A673 (cell line): ENCODE measurements at regions not wholly inside any gene's neighbourhood (a gene's known extent, or its start where the extent isn't known, plus 50 kb on each side); places are given as distances from the start of the nearest gene placed in this dataset.

ENCODE experiments used
- BruUV-seq: library from RNA; stranded (reverse); fragments of 400-500 nt; replicated peaks from 2 replicates; lab custom pipeline; 2021; lab: Mats Ljungman, UMichigan
- CTCF ChIA-PET: fragments of 300-600 bp; sonication (Branson Sonifier 250); formaldehyde crosslinking; loops from one replicate; lab custom pipeline; 2022; ENCODE audit warnings: antibody characterized with exemption; lab: Charles Lee
- POLR2A ChIA-PET: fragments of 300-600 bp; sonication (Branson Sonifier 250); formaldehyde crosslinking; loops from one replicate; lab custom pipeline; 2022; ENCODE audit warnings: antibody characterized with exemption; ENCODE audit not compliant: low non-redundant PET; lab: Charles Lee
- DNase-seq: peaks from one replicate; pipeline ENCODE4 v3.0.0-alpha.2; 2015; ENCODE audit warnings: low spot score
- H3K27ac ChIP-seq: fragments of 200-600 bp; sonication (generic); 2 replicates; pipeline ENCODE4 v1.5.1; 2016; ENCODE audit warnings: mixed run types, low read depth, mild to moderate bottlenecking, mixed read lengths, antibody characterized with exemption, low read length; ENCODE audit not compliant: poor library complexity, severe bottlenecking
- H3K27me3 ChIP-seq: fragments of 200-600 bp; sonication (generic); replicated peaks from 2 replicates; pipeline ENCODE4 v1.6.1; 2017; ENCODE audit warnings: mixed run types, low read depth, mild to moderate bottlenecking, mixed read lengths, antibody characterized with exemption, low read length; ENCODE audit not compliant: insufficient read depth, poor library complexity
- H3K36me3 ChIP-seq: fragments of 200-600 bp; sonication (generic); 2 replicates; pipeline ENCODE4 v1.6.1; 2016; ENCODE audit warnings: mixed run types, mild to moderate bottlenecking, mixed read lengths, antibody characterized with exemption, low read length; ENCODE audit not compliant: insufficient read depth, poor library complexity, severe bottlenecking
- H3K4me1 ChIP-seq: fragments of 200-600 bp; sonication (generic); 2 replicates; pipeline ENCODE4 v1.6.1; 2017; ENCODE audit warnings: mixed run types, mild to moderate bottlenecking, mixed read lengths, antibody characterized with exemption, low read length; ENCODE audit not compliant: insufficient read depth, poor library complexity, severe bottlenecking
- H3K4me3 ChIP-seq: fragments of 200-600 bp; sonication (generic); 2 replicates; pipeline ENCODE4 v1.5.1; 2016; ENCODE audit warnings: low read depth, mixed run types, mild to moderate bottlenecking, mixed read lengths, low read length; ENCODE audit not compliant: poor library complexity, severe bottlenecking
- H3K9me3 ChIP-seq: fragments of 200-600 bp; sonication (generic); 2 replicates; pipeline ENCODE4 v1.6.1; 2016; ENCODE audit warnings: mixed run types, low read depth, mild to moderate bottlenecking, mixed read lengths, antibody characterized with exemption, low read length; ENCODE audit not compliant: poor library complexity, severe bottlenecking
- CTCF ChIP-seq: fragments of 300-800, 200-600 bp; sonication (generic); conservative IDR thresholded peaks from 2 replicates; pipeline ENCODE4 v1.5.1; 2017; ENCODE audit warnings: low read depth, mild to moderate bottlenecking, antibody characterized with exemption, low read length, moderate library complexity, mixed read lengths
- EZH2 ChIP-seq: fragments of 200-600 bp; sonication (generic); IDR thresholded peaks from 2 replicates; pipeline ENCODE4 v1.6.1; 2017; ENCODE audit warnings: borderline replicate concordance, low read depth, mild to moderate bottlenecking, mixed read lengths, antibody characterized with exemption, low read length; ENCODE audit not compliant: poor library complexity, severe bottlenecking
- intact Hi-C: fragments of 100-400 bp; cut with micrococcal nuclease; formaldehyde crosslinking; loops from one replicate; pipeline ENCODE4 v1.10.0; 2022; ENCODE audit not compliant: unreplicated experiment

DNA sequence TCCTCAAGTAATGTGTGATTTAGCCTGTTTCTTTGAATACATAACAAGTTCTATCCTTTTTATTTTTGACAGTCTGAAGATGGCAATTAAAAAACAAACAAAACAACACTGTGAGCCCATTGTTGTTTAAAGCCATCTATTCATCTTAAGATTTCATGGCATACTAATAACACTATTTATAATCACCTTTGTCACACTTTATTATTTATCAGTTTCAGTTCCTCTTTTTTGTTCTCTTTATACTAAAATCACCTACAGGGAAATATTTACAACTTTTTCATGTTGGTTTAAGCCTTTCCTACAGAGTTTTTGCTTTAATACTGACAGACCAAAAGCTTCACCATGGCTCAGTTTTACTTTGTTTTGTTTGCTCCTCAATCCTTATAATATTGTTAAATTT is 247.4 kb upstream of the CTSO start:
- H3K4me1 ChIP-seq: no peaks in the 10 kb centered on the region
- DNase-seq: no peak
- TF ChIP-seq EZH2: no peak
- H3K27me3 ChIP-seq: no peaks in the 10 kb centered on the region
- H3K4me3 ChIP-seq: no peak overlapping the region
- no peak overlapping the region for H3K27ac ChIP-seq
- no peaks in the 10 kb centered on the region for H3K36me3 ChIP-seq
- ChIA-PET POLR2A (no interaction called here), CTCF (no interaction called here)
- BruUV-seq: no TSS peak
- intact Hi-C loops: no loop called here
- no peaks in the 10 kb centered on the region for H3K9me3 ChIP-seq

DNA sequence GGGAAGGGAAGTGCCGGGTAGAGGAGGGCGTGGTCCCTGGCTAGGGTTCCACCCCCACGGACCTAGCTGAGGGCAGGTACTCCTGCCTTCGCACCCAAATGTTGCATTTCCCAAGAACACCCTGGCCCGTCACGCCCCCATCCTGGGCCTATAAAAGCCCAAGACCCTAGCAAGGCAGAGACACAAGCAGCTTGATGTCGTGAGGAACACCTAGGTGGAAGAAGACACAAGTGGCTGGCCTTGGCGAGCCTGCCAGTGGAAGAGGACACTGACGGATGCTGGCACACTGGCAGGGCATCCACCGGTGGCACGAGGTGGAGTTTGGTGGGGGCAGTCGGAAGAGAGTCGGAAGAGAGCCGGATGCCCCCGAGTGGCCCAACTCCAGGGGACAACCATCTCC is 244.8 kb upstream of the CTSO start:
- no peak for TF ChIP-seq EZH2
- no peak for TF ChIP-seq CTCF
- no peak for DNase-seq
- BruUV-seq: no TSS peak

GRCh38 chr4:156197216-156197615 is 243.6 kb upstream of the CTSO start:
- H3K9me3 ChIP-seq: no peaks in the 10 kb centered on the region
- peaks cover 5% of the 10 kb centered on the region for H3K4me1 ChIP-seq
- no TSS peak for BruUV-seq
- no peaks in the 10 kb centered on the region for H3K36me3 ChIP-seq
- H3K4me3 ChIP-seq: no peak overlapping the region
- TF ChIP-seq CTCF (no peak), EZH2 (no peak)
- ChIA-PET CTCF (no interaction called here), POLR2A (no interaction called here)
- intact Hi-C loops: loop anchor here (10.0 kb wide), 1 partner anchor 1052 kb away; no protein-coding TSS in a partner anchor
- H3K27ac ChIP-seq: no peak overlapping the region
- H3K27me3 ChIP-seq: no peaks in the 10 kb centered on the region
- no peak for DNase-seq

More for the DNA sequence above, 244.8 kb upstream of the CTSO start:
- Histone ChIP-seq H3K4me3 (no peak overlapping the region), H3K27me3 (no peaks in the 10 kb centered on the region), H3K27ac (no peak overlapping the region), H3K4me1 (peaks cover 5% of the 10 kb centered on the region), H3K9me3 (no peaks in the 10 kb centered on the region), H3K36me3 (no peaks in the 10 kb centered on the region)
- intact Hi-C loops: loop anchor here (10.0 kb wide), 1 partner anchor 1054 kb away; no protein-coding TSS in a partner anchor
- POLR2A ChIA-PET: no interaction called here
- CTCF ChIA-PET: no interaction called here

DNA sequence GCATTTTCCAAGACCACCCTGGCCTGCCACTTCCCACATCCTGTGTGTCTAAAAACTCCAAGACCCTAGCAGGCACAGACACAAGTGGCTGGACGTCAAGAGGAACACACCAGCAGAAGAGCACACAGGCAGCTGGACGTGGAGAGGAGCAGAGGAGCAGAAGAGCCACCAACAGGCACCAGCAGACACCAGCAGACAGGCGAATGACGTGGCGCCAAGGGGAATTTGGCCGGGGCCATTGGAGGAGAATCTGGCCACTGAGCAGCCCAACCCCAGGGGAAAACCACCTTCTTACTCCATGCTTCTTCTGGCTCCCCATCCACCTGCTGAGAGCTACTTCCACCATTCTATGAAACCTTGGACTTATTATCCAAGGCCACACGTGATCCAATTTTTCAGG is 243.1 kb upstream of the CTSO start:
- Histone ChIP-seq H3K36me3 (no peaks in the 10 kb centered on the region), H3K4me3 (no peak overlapping the region), H3K27me3 (no peaks in the 10 kb centered on the region), H3K4me1 (peaks cover 5% of the 10 kb centered on the region), H3K9me3 (no peaks in the 10 kb centered on the region), H3K27ac (no peak overlapping the region)
- intact Hi-C loops: loop anchor here (10.0 kb wide), 1 partner anchor 1052 kb away; no protein-coding TSS in a partner anchor
- POLR2A ChIA-PET: no interaction called here
- no peak for TF ChIP-seq CTCF
- TF ChIP-seq EZH2: no peak
- CTCF ChIA-PET: no interaction called here
- DNase-seq: no peak
- BruUV-seq: no TSS peak
